ENCODE measurements at regions not wholly inside any gene's neighbourhood (a gene's known extent, or its start where the extent isn't known, plus 50 kb on each side); places are given as distances from the start of the nearest gene placed in this dataset.

DNA sequence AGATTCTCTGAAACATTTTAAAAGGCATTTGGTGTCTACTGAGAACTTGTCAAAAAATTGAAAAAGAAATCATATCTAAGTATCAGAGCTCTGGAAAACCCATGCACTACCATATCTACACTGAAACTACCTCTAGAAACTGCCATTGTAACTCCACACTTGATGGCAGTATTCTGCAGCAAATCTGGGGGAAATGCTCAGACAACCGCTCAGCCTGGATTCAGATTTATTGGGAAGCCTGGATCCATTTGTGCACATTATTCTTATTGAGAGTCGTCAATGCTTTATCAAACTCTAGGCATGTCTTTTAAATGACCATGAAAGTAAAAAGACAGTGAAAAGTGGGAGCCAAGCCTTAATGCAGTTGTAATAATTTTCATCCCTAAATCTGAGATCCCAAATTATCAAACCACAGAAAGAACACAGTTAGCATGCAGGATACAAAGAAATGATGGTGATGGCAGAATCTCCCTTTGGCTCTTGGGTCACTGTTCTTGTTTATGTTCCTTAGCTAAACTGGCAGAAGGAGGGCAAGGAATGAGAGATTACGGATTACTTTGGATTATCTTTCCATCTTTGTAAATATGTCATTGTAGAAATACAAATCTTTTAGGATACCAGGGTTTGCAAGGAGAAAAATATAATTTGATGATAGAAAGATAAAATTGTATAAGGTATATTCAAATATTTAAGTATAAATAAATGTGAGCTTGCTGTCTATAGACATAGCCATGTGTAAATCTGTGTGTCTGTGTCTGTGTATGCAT, 512.1 kb upstream of the SYT4 start:
- TF ChIP-seq POLR2A (IDR thresholded peaks at IDR 0.05; ENCODE audit: low read depth, low read length) (no peak), POLR2AphosphoS5 (IDR thresholded peaks at IDR 0.05; ENCODE audit: low read depth, low read length) (no peak), TAF1 (IDR thresholded peaks at IDR 0.05; ENCODE audit: borderline replicate concordance, low read depth, low read length) (no peak)
